Chondrocyte (in vitro differentiated cells): ENCODE measurements at regions not wholly inside any gene's neighbourhood (a gene's known extent, or its start where the extent isn't known, plus 50 kb on each side); places are given as distances from the start of the nearest gene placed in this dataset.

ENCODE experiments used
- DNase-seq: peaks from one replicate; pipeline ENCODE4 v3.0.0; 2021; ENCODE audit warnings: mixed read lengths, low spot score
- H3K27ac Mint-ChIP-seq: one replicate; pipeline ENCODE4 v1.8.0; 2021; ENCODE audit warnings: mild to moderate bottlenecking, moderate library complexity, mixed read lengths; ENCODE audit not compliant: unreplicated experiment
- H3K27me3 Mint-ChIP-seq: 2 replicates; pipeline ENCODE4 v1.8.0; 2021; ENCODE audit warnings: low read depth, mixed read lengths
- H3K36me3 Mint-ChIP-seq: 2 replicates; pipeline ENCODE4 v1.8.0; 2021; ENCODE audit warnings: low read depth, mixed read lengths
- H3K4me1 Mint-ChIP-seq: 2 replicates; pipeline ENCODE4 v1.8.0; 2021; ENCODE audit warnings: low read depth, mild to moderate bottlenecking, mixed read lengths
- H3K4me3 Mint-ChIP-seq: one replicate; pipeline ENCODE4 v1.8.0; 2021; ENCODE audit warnings: mild to moderate bottlenecking, moderate library complexity, mixed read lengths; ENCODE audit not compliant: unreplicated experiment
- H3K9me3 Mint-ChIP-seq: 2 replicates; pipeline ENCODE4 v1.8.0; 2021; ENCODE audit warnings: low read depth, mixed read lengths
- CTCF ChIP-seq: fragments of 200-600 bp; sonication (generic); IDR thresholded peaks from 2 replicates; pipeline ENCODE4 v1.5.0; 2021; ENCODE audit warnings: antibody characterized with exemption, mild to moderate bottlenecking, moderate library complexity

GRCh38 chr2:58992062-58992706, 751.1 kb upstream of the FANCL start:
- H3K27ac Mint-ChIP-seq = peak overlapping the region; percentile 70
- H3K27me3 Mint-ChIP-seq = no peaks in the 10 kb centered on the region
- TF ChIP-seq CTCF = no peak
- DNase-seq = no peak
- H3K4me3 Mint-ChIP-seq = no peak overlapping the region
- peaks cover 2% of the 10 kb centered on the region for H3K9me3 Mint-ChIP-seq
- H3K4me1 Mint-ChIP-seq = peaks cover 6% of the 10 kb centered on the region
- H3K36me3 Mint-ChIP-seq = no peaks in the 10 kb centered on the region

- Mint-ChIP-seq H3K4me1 (peaks cover 6% of the 10 kb centered on the region), H3K9me3 (peaks cover 2% of the 10 kb centered on the region), H3K36me3 (no peaks in the 10 kb centered on the region), H3K4me3 (no peak overlapping the region), H3K27ac (no peak overlapping the region), H3K27me3 (no peaks in the 10 kb centered on the region)
- DNase-seq = no peak
- no peak for TF ChIP-seq CTCF
Observed at GRCh38 chr2:58991357-58991756, 750.2 kb upstream of the FANCL start.

DNA sequence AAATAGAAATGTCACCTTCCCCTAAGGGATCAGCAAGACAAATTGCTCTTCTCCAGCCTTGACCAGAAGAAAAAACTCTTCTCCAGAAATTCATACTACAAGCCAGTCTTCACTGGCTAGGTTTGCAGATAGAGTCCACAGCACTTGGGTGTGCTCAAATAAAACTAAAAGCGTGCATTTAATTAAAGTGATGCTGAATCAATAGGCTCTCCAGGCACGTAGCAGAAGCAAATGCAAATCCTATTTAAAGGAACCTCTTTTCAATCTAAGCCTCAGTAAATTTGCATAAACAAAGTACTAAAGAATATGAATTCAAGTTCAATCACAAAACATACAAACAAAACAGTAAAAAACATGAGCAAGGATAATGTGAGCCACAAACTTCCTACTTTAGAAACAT, 744.4 kb upstream of the FANCL start:
- Mint-ChIP-seq H3K9me3 (peaks cover 4% of the 10 kb centered on the region), H3K27ac (no peak overlapping the region), H3K4me3 (no peak overlapping the region), H3K4me1 (peaks cover 7% of the 10 kb centered on the region), H3K36me3 (no peaks in the 10 kb centered on the region), H3K27me3 (no peaks in the 10 kb centered on the region)
- DNase-seq = no peak
- no peak for TF ChIP-seq CTCF

- no peak overlapping the region for H3K4me3 Mint-ChIP-seq
- TF ChIP-seq CTCF = no peak
- no peak for DNase-seq
Observed at GRCh38 chr2:58984731-58985130, 743.6 kb upstream of the FANCL start.

DNA sequence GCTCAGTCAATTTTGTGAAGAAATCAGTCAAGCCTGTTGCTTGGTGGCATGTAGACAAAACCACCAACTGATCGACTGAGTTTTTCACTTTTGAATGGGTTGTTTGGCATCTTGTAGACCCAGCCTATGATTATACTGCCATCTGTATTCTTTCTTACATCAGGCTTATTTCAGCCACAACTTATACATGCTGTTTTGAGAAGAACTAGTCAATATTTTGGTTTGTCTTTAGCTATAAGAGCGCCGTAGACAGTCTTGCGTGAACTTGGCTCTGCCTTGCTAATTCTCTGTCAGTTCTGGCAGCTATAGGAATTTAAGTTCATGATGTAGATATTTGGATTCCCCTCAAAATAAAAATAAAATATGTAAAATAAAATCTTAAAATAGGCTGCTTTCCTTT, 742.0 kb upstream of the FANCL start:
- H3K27me3 Mint-ChIP-seq = no peaks in the 10 kb centered on the region
- no peak overlapping the region for H3K27ac Mint-ChIP-seq
- no peak for DNase-seq
- peaks cover 2% of the 10 kb centered on the region for H3K9me3 Mint-ChIP-seq
- H3K4me3 Mint-ChIP-seq = no peak overlapping the region
- no peak for TF ChIP-seq CTCF
- H3K4me1 Mint-ChIP-seq = peaks cover 7% of the 10 kb centered on the region
- no peaks in the 10 kb centered on the region for H3K36me3 Mint-ChIP-seq

More at GRCh38 chr2:58984731-58985130, 743.6 kb upstream of the FANCL start:
- Mint-ChIP-seq H3K4me1 (peaks cover 7% of the 10 kb centered on the region), H3K27ac (no peak overlapping the region), H3K9me3 (peaks cover 2% of the 10 kb centered on the region), H3K36me3 (no peaks in the 10 kb centered on the region), H3K27me3 (no peaks in the 10 kb centered on the region)
